ENCODE measurements at regions not wholly inside any gene's neighbourhood (a gene's known extent, or its start where the extent isn't known, plus 50 kb on each side); places are given as distances from the start of the nearest gene placed in this dataset.

DNA sequence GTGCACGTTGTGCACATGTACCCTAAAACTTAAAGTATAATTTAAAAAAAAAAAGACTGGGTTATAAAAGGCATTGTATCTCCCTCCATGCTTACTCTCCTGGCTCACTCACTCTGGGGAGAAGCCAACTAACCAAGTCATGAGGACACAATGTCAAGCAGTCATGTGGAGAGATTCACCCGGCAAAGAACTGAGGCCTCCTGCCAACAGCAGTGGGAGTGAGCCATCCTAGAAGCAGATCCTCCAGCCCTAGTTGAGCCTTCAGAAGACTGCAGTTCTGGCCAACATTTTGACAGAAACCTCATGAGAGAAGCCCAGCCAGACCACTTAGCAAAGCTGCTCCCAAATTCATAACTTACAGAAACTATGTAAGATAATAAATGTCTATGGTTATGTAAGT is 521.7 kb upstream of the FZD8 start:
- Histone ChIP-seq H3K9me1 (ENCODE audit: insufficient read depth, low read length) (no peaks in the 10 kb centered on the region), H3K4me3 (ENCODE audit: insufficient read depth, low read depth, low read length) (no peak overlapping the region), H4K20me1 (ENCODE audit: insufficient read depth, low read length) (no peaks in the 10 kb centered on the region), H3K9ac (ENCODE audit: low read depth, low read length) (no peak overlapping the region), H2AK9ac (replicated peaks; ENCODE audit: low read depth, low read length, poor library complexity) (no peak overlapping the region), H2BK20ac (ENCODE audit: low read depth, low read length) (no peak overlapping the region), H2BK15ac (ENCODE audit: low read depth, low read length) (no peak overlapping the region), H3K79me1 (ENCODE audit: low read depth in 1 of 2, low read length in 2 of 2) (no peaks in the 10 kb centered on the region), H4K8ac (ENCODE audit: low read depth in 2 of 2, low read length in 2 of 2) (no peak overlapping the region), H3K4me1 (ENCODE audit: control insufficient read depth, insufficient read depth, low read length) (no peaks in the 10 kb centered on the region), H4K5ac (ENCODE audit: low read depth, low read length) (no peak overlapping the region), H3K27me3 (ENCODE audit: control insufficient read depth, insufficient read depth, low read length) (no peaks in the 10 kb centered on the region), H3K56ac (ENCODE audit: extremely low read depth, insufficient read depth, low read length) (no peak overlapping the region), H2BK120ac (ENCODE audit: low read depth, low read length) (no peak overlapping the region), H4K91ac (ENCODE audit: insufficient read depth, low read depth, low read length) (no peak overlapping the region), H3K14ac (replicated peaks; ENCODE audit: low read depth, low read length) (no peak overlapping the region), H3K18ac (ENCODE audit: low read depth, low read length) (no peak overlapping the region), H2AFZ (replicated peaks; ENCODE audit: low read length, poor library complexity) (no peak overlapping the region), H3K9me3 (ENCODE audit: control insufficient read depth, insufficient read depth, low read length) (no peaks in the 10 kb centered on the region), H3K27ac (ENCODE audit: insufficient read depth, low read length) (no peak overlapping the region), H3K4ac (ENCODE audit: low read depth, low read length) (no peak overlapping the region), H2BK5ac (ENCODE audit: low read depth, low read length, poor library complexity, severe bottlenecking) (no peak overlapping the region), H2AK5ac (ENCODE audit: low read depth, low read length) (no peak overlapping the region), H3K4me2 (ENCODE audit: low read depth, low read length) (no peak overlapping the region), H3K23ac (ENCODE audit: low read depth, low read length) (no peak overlapping the region), H3K36me3 (ENCODE audit: control insufficient read depth, insufficient read depth, low read length) (no peaks in the 10 kb centered on the region)
- dilution Hi-C loops (cut with HindIII; ENCODE audit: low sequenced_read_pairs, unreplicated experiment) (no loop called here), in situ Hi-C loops (cut with MboI; ENCODE audit: low sequenced_read_pairs) (no loop called here), intact Hi-C loops (cut with micrococcal nuclease) (no loop called here)
- no CpG with 5 or more reads among the region's 2 CpGs for WGBS, 2 experiments (ENCODE audit: extremely low coverage in 2 of 2, insufficient read length in 1 of 2)
- DNase-seq = no peak
- ChIA-PET POLR2A (ENCODE audit: unreplicated experiment) (no interaction called here), CTCF (interaction anchor here (1.2 kb wide), 1 partner anchor 65 kb away, joined by 3 read pairs; no protein-coding TSS in a partner anchor)
- ATAC-seq (ENCODE audit: low read depth) = no peak
- TF ChIP-seq RFX5 (IDR thresholded peaks at IDR 0.05; ENCODE audit: low read depth, low read length) = no peak
- no TSS peak for BruUV-seq (replicated peaks)

All from IMR-90 (cell line).